Gastrocnemius medialis (tissue), 4 donors: ENCODE measurements at regions not wholly inside any gene's neighbourhood (a gene's known extent, or its start where the extent isn't known, plus 50 kb on each side); places are given as distances from the start of the nearest gene placed in this dataset.

Source experiments
- ATAC-seq, 2 donors: fragments of 150-250 bp; one replicate each; pipeline ENCODE4 v1.9.1; 2016
- DNase-seq, 2 donors: peaks; one replicate each; pipeline ENCODE4 v3.0.0-alpha.2; 2019
- H3K27ac ChIP-seq, 4 donors: fragments of 200-600 bp; sonication (generic); 1 replicate in 1 of 4; 2 replicates in 3 of 4; pipeline ENCODE4 v1.5.1; 2016 to 2018; ENCODE audit warnings: mild to moderate bottlenecking in 2 of 4, moderate library complexity in 1 of 4
- H3K27me3 ChIP-seq, 3 donors: fragments of 200-600 bp; sonication (generic) in 2 of 3; 1 replicate in 1 of 3; 2 replicates in 2 of 3; pipeline versions ENCODE4 v1.5.1 to v1.6.0; 2016 to 2019; ENCODE audit warnings: mild to moderate bottlenecking in 1 of 3, moderate library complexity in 1 of 3
- H3K36me3 ChIP-seq, 2 donors: fragments of 200-600 bp; sonication (generic) in 1 of 2; one replicate each; pipeline ENCODE4 v1.5.1; 2017 to 2018
- H3K4me1 ChIP-seq, 2 donors: fragments of 200-600 bp; sonication (generic) in 1 of 2; one replicate each; pipeline ENCODE4 v1.5.1; 2016 to 2017; ENCODE audit warnings: mild to moderate bottlenecking in 2 of 2
- H3K4me3 ChIP-seq, 4 donors: fragments of 200-600 bp; sonication (generic) in 3 of 4; 1 replicate in 1 of 4; 2 replicates in 3 of 4; pipeline ENCODE4 v1.5.1; 2016 to 2019; ENCODE audit warnings: mild to moderate bottlenecking in 2 of 4
- H3K9me3 ChIP-seq, 3 donors: fragments of 200-600 bp; sonication (generic) in 2 of 3; 1 replicate in 1 of 3; 2 replicates in 2 of 3; pipeline ENCODE4 v1.5.1; 2016 to 2019
- CTCF ChIP-seq, 5 experiments: fragments of 450-650 bp in 3 of 5; fragments of 200-600 bp in 2 of 5; sonication (generic) in 2 of 5; IDR thresholded peaks in 4 of 5; conservative IDR thresholded peaks in 1 of 5; 1 replicate in 4 of 5; 2 replicates in 1 of 5; pipeline ENCODE4 v1.5.1; 2016 to 2019; ENCODE audit warnings: antibody characterized with exemption in 5 of 5, mild to moderate bottlenecking in 3 of 5, moderate library complexity in 3 of 5
- POLR2A ChIP-seq, 2 donors: fragments of 450-650 bp; IDR thresholded peaks; one replicate each; pipeline ENCODE4 v1.6.1; 2017; ENCODE audit warnings: antibody characterized with exemption in 2 of 2, mild to moderate bottlenecking in 2 of 2, moderate library complexity in 2 of 2
- in situ Hi-C, 4 donors: fragments of 200-750 bp; cut with MboI; loops; one replicate each; pipeline versions ENCODE4 v1.15.0 to v1.8.0; 2017; ENCODE audit warnings: low sequenced_read_pairs in 4 of 4
- intact Hi-C: fragments of 100-400 bp; cut with DNase I; formaldehyde crosslinking; loops from one replicate; pipeline ENCODE4 v1.15.1; 2023; ENCODE audit warnings: low total_unique reads

- DNase-seq (no peak), ATAC-seq (no peak)
- Histone ChIP-seq H3K9me3 (no peaks in the 10 kb centered on the region), H3K27me3 (no peaks in the 10 kb centered on the region), H3K27ac (no peak overlapping the region), H3K36me3 (no peaks in the 10 kb centered on the region), H3K4me1 (no peaks in the 10 kb centered on the region), H3K4me3 (no peak overlapping the region)
- in situ Hi-C loops, result no loop called here
- intact Hi-C loops, result no loop called here
- TF ChIP-seq CTCF (IDR thresholded peaks at IDR 0.05 in 4 of 5, conservative IDR thresholded peaks at IDR 0.05 in 1 of 5) (no peak), POLR2A (IDR thresholded peaks at IDR 0.05) (no peak)
Observed at GRCh38 chr14:65308536-65308935, 104.0 kb upstream of the FUT8 start.

DNA sequence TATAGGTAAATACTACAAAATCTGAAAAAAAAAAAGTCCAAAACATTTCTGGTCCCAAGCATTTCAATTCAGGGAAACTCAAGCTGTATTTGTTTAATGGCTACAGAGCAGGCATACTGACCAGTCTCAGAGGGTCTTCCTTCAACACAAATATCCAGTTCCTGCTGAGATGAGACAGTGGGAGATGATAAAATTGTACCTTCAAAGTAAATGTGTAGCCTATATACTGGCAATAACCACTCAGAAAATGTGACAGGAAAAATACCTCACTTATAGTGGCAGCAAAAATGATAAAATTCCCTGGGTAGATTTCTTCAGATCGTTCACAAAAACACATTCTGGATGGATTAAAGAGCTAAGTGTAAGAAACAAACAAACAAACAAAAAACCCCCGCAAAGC lies 102.0 kb upstream of the FUT8 start:
- Histone ChIP-seq H3K4me1 (no peaks in the 10 kb centered on the region), H3K27ac (no peak overlapping the region), H3K9me3 (no peaks in the 10 kb centered on the region), H3K27me3 (no peaks in the 10 kb centered on the region), H3K36me3 (no peaks in the 10 kb centered on the region), H3K4me3 (no peak overlapping the region)
- ATAC-seq, result no peak
- in situ Hi-C loops (no loop called here), intact Hi-C loops (no loop called here)
- TF ChIP-seq CTCF (IDR thresholded peaks at IDR 0.05 in 4 of 5, conservative IDR thresholded peaks at IDR 0.05 in 1 of 5), result no peak
- TF ChIP-seq POLR2A (IDR thresholded peaks at IDR 0.05), result no peak
- DNase-seq, result no peak

DNA sequence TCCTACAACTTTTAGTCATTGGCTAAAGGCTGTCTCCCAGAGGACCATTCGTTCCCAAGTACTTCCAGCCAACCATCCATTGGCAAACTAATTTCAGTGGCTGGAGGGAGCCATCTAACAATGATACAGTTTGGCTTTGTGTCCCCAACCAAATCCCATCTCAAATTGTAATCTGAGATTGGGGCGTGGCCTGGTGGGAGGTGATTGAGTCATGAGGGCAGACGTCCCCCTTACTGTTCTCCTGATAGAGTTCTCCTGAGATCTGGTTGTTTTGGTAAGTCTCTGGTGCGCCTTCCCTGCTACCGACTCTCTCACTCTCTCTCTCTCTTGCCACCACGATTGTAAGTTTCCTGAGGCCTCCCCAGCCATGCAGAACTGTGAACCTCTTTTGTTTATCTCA lies 99.7 kb upstream of the FUT8 start:
- H3K4me1 ChIP-seq, result no peaks in the 10 kb centered on the region
- H3K27me3 ChIP-seq, result no peaks in the 10 kb centered on the region
- no peak overlapping the region for H3K4me3 ChIP-seq
- no peaks in the 10 kb centered on the region for H3K36me3 ChIP-seq
- DNase-seq (no peak), ATAC-seq (no peak)
- intact Hi-C loops (no loop called here), in situ Hi-C loops (no loop called here)
- TF ChIP-seq CTCF (IDR thresholded peaks at IDR 0.05 in 4 of 5, conservative IDR thresholded peaks at IDR 0.05 in 1 of 5) (no peak), POLR2A (IDR thresholded peaks at IDR 0.05) (no peak)
- H3K9me3 ChIP-seq, result no peaks in the 10 kb centered on the region
- H3K27ac ChIP-seq, result no peak overlapping the region

DNA sequence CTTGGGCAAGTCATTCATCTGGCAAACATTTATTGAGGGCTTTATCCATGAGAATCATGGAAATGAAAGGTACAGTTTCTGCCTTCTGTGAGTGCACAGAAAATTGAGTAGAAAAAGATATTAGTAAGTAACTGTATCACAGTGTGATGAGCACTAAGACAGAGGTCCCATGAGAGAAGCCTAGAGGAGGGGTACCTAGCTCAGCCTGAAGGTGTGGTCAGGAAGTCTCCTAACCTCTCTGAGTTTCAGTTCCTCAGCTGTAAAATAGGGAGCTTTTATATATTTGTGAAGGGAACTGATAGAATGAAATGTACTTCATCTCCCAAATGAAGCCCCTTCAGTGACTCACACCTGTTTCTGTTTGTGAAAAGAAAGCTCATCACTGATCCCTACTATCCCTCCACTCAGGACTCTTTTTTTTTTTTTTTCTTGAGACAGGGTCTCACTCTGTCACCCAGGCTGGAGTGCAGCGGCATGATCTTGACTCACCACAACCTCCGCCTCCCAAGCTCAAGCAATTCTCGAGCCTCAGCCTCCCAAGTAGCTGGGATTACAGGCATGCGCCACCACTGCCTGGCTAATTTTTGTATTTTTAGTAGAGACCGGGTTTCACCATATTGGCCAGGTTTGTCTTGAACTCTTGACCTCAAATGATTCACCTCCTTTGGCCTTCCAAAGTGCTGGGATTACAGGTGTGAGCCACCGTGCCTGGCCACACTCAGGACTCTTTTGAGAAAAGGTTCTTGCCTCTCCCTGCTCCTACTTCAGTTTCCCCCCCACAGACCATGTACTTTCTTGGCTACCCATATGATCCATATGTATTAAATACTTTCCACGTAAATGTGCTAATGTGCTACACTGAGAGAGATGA lies 93.7 kb upstream of the FUT8 start:
- no peaks in the 10 kb centered on the region for H3K9me3 ChIP-seq
- no peak for ATAC-seq
- TF ChIP-seq POLR2A (IDR thresholded peaks at IDR 0.05) (no peak), CTCF (IDR thresholded peaks at IDR 0.05 in 4 of 5, conservative IDR thresholded peaks at IDR 0.05 in 1 of 5) (no peak)
- no peaks in the 10 kb centered on the region for H3K27me3 ChIP-seq
- no peaks in the 10 kb centered on the region for H3K4me1 ChIP-seq
- intact Hi-C loops (no loop called here), in situ Hi-C loops (no loop called here)
- no peak for DNase-seq
- H3K4me3 ChIP-seq, result no peak overlapping the region
- no peak overlapping the region for H3K27ac ChIP-seq
- no peaks in the 10 kb centered on the region for H3K36me3 ChIP-seq
